IMR-90 (cell line): ENCODE measurements at regions not wholly inside any gene's neighbourhood (a gene's known extent, or its start where the extent isn't known, plus 50 kb on each side); places are given as distances from the start of the nearest gene placed in this dataset.
A peak's percentile ranks its signal among the peaks of the same experiment; 100 is the strongest.

Experiments
- ATAC-seq: fragments of 200-7000 bp; cut with Tn5 transposase; 2 replicates; pipeline ENCODE4 v1.9.1; 2020; ENCODE audit warnings: low read depth, mild to moderate bottlenecking, moderate library complexity
- BruUV-seq: library from RNA; stranded (reverse); fragments of 400-500 nt; replicated peaks from 2 replicates; lab custom pipeline; 2021; lab: Mats Ljungman, UMichigan
- CTCF ChIA-PET: fragments of 300-600 bp; formaldehyde crosslinking; extraction: SDS; loops from one replicate; lab custom pipeline; 2021; ENCODE audit warnings: antibody characterized with exemption; lab: Yijun Ruan, JAX
- POLR2A ChIA-PET: fragments of 300-600 bp; sonication (Branson Sonifier 250); formaldehyde crosslinking; loops from one replicate; lab custom pipeline; 2022; ENCODE audit warnings: antibody characterized with exemption; ENCODE audit not compliant: unreplicated experiment; lab: Charles Lee
- DNase-seq: peaks from one replicate; pipeline ENCODE4 v3.0.0; 2013
- H2AFZ ChIP-seq: replicated peaks from 2 replicates; pipeline ENCODE3; 2013; ENCODE audit warnings: low read length, mild to moderate bottlenecking; ENCODE audit not compliant: poor library complexity
- H2AK5ac ChIP-seq: 2 replicates; pipeline ENCODE4 v1.6.1; 2013; ENCODE audit warnings: low read depth, low read length, inconsistent platforms
- H2AK9ac ChIP-seq: replicated peaks from 2 replicates; pipeline ENCODE3; 2013; ENCODE audit warnings: mild to moderate bottlenecking, low read depth, low read length, moderate library complexity; ENCODE audit not compliant: poor library complexity
- H2BK120ac ChIP-seq: 2 replicates; pipeline ENCODE4 v1.6.1; 2013; ENCODE audit warnings: low read depth, low read length, inconsistent platforms
- H2BK15ac ChIP-seq: 3 replicates; pipeline ENCODE4 v1.6.1; 2013; ENCODE audit warnings: low read depth, low read length, inconsistent platforms
- H2BK20ac ChIP-seq: 2 replicates; pipeline ENCODE4 v1.6.1; 2013; ENCODE audit warnings: low read depth, mild to moderate bottlenecking, inconsistent platforms, low read length, moderate library complexity
- H2BK5ac ChIP-seq: 2 replicates; pipeline ENCODE4 v1.6.1; 2013; ENCODE audit warnings: mild to moderate bottlenecking, low read depth, low read length, inconsistent platforms; ENCODE audit not compliant: poor library complexity, severe bottlenecking
- H3K14ac ChIP-seq: replicated peaks from 2 replicates; pipeline ENCODE4 v1.6.1; 2013; ENCODE audit warnings: low read depth, low read length, inconsistent platforms
- H3K18ac ChIP-seq: 2 replicates; pipeline ENCODE4 v1.6.1; 2013; ENCODE audit warnings: low read depth, low read length, control low read depth
- H3K23ac ChIP-seq: 2 replicates; pipeline ENCODE4 v1.6.1; 2013; ENCODE audit warnings: low read depth, low read length, inconsistent platforms
- H3K27ac ChIP-seq: 2 replicates; pipeline ENCODE4 v1.5.1; 2013; ENCODE audit warnings: mild to moderate bottlenecking, control low read depth, low read length; ENCODE audit not compliant: insufficient read depth
- H3K27me3 ChIP-seq: 2 replicates; pipeline ENCODE4 v1.6.1; 2013; ENCODE audit warnings: low read length; ENCODE audit not compliant: control insufficient read depth, insufficient read depth
- H3K36me3 ChIP-seq: 2 replicates; pipeline ENCODE4 v1.6.1; 2013; ENCODE audit warnings: low read length, mixed read lengths; ENCODE audit not compliant: control insufficient read depth, insufficient read depth
- H3K4ac ChIP-seq: 2 replicates; pipeline ENCODE4 v1.6.1; 2013; ENCODE audit warnings: low read depth, low read length, inconsistent platforms
- H3K4me1 ChIP-seq: 2 replicates; pipeline ENCODE4 v1.6.1; 2013; ENCODE audit warnings: low read length, mixed read lengths; ENCODE audit not compliant: control insufficient read depth, insufficient read depth
- H3K4me2 ChIP-seq: 2 replicates; pipeline ENCODE4 v1.6.1; 2013; ENCODE audit warnings: low read depth, mild to moderate bottlenecking, control low read depth, low read length, moderate library complexity
- H3K4me3 ChIP-seq: 2 replicates; pipeline ENCODE4 v1.5.1; 2013; ENCODE audit warnings: low read depth, mild to moderate bottlenecking, control low read depth, low read length, moderate library complexity; ENCODE audit not compliant: insufficient read depth
- H3K56ac ChIP-seq: 2 replicates; pipeline ENCODE4 v1.6.1; 2013; ENCODE audit warnings: low read length, inconsistent platforms; ENCODE audit not compliant: insufficient read depth; ENCODE audit errors: extremely low read depth
- H3K79me1 ChIP-seq, 2 experiments: 2 replicates each; pipeline ENCODE4 v1.6.1; 2013; ENCODE audit warnings: low read length in 2 of 2, inconsistent platforms in 1 of 2, low read depth in 1 of 2
- H3K9ac ChIP-seq: 2 replicates; pipeline ENCODE4 v1.6.1; 2013; ENCODE audit warnings: low read depth, low read length, control low read depth
- H3K9me1 ChIP-seq: 2 replicates; pipeline ENCODE4 v1.6.1; 2013; ENCODE audit warnings: low read length, inconsistent platforms; ENCODE audit not compliant: insufficient read depth
- H3K9me3 ChIP-seq: 2 replicates; pipeline ENCODE4 v1.6.1; 2013; ENCODE audit warnings: low read length; ENCODE audit not compliant: control insufficient read depth, insufficient read depth
- H4K20me1 ChIP-seq: 2 replicates; pipeline ENCODE4 v1.6.1; 2013; ENCODE audit warnings: low read length, inconsistent platforms; ENCODE audit not compliant: insufficient read depth
- H4K5ac ChIP-seq: 2 replicates; pipeline ENCODE4 v1.6.1; 2013; ENCODE audit warnings: mild to moderate bottlenecking, low read depth, low read length, control low read depth
- H4K8ac ChIP-seq, 2 experiments: 2 replicates each; pipeline ENCODE4 v1.6.1; 2013; ENCODE audit warnings: low read depth in 2 of 2, low read length in 2 of 2, control low read depth in 1 of 2, inconsistent platforms in 1 of 2
- H4K91ac ChIP-seq: 2 replicates; pipeline ENCODE4 v1.6.1; 2013; ENCODE audit warnings: low read depth, low read length, inconsistent platforms; ENCODE audit not compliant: insufficient read depth
- BHLHE40 ChIP-seq: fragments of 150-350 bp; IDR thresholded peaks from 2 replicates; pipeline ENCODE4 v1.6.1; 2016; ENCODE audit warnings: mild to moderate bottlenecking, low read depth, low read length
- CHD1 ChIP-seq: IDR thresholded peaks from 2 replicates; pipeline ENCODE4 v1.6.1; 2012; ENCODE audit warnings: low read depth, low read length, improper control_type of control experiment
- CTCF ChIP-seq: conservative IDR thresholded peaks from 2 replicates; pipeline ENCODE4 v1.5.1; 2012; ENCODE audit warnings: mild to moderate bottlenecking, low read depth, low read length, improper control_type of control experiment
- MAZ ChIP-seq: IDR thresholded peaks from 2 replicates; pipeline ENCODE4 v1.6.1; 2012; ENCODE audit warnings: low read depth, mild to moderate bottlenecking, low read length, improper control_type of control experiment, moderate library complexity, borderline replicate concordance
- RCOR1 ChIP-seq: IDR thresholded peaks from 2 replicates; pipeline ENCODE4 v1.6.1; 2012; ENCODE audit warnings: mild to moderate bottlenecking, low read length, improper control_type of control experiment; ENCODE audit not compliant: insufficient replicate concordance
- RFX5 ChIP-seq: IDR thresholded peaks from 2 replicates; pipeline ENCODE4 v1.8.0; 2012; ENCODE audit warnings: low read depth, mild to moderate bottlenecking, low read length, moderate library complexity
- WGBS, 2 experiments: methylation state at CpG; one replicate each; pipeline versions ENCODE4 v1.1.5 to v1.1.7; 2013; ENCODE audit warnings: missing lambda C conversion rate in 2 of 2; ENCODE audit not compliant: insufficient read length in 1 of 2; ENCODE audit errors: extremely low coverage in 2 of 2; 5-methylcytosine and 5-hydroxymethylcytosine counted together
- dilution Hi-C: fragments of 300-500 bp; cut with HindIII; formaldehyde crosslinking; loops from one replicate; pipeline ENCODE4 v1.14.3; 2018; ENCODE audit warnings: low sequenced_read_pairs; ENCODE audit not compliant: unreplicated experiment
- in situ Hi-C: fragments of 300-500 bp; cut with MboI; formaldehyde crosslinking; loops from 3 replicates; pipeline ENCODE4 v1.14.3; 2019; ENCODE audit warnings: low sequenced_read_pairs, inconsistent platforms, mixed read lengths
- intact Hi-C: fragments of 100-400 bp; cut with micrococcal nuclease; formaldehyde crosslinking; loops from 2 replicates; pipeline ENCODE4 v1.10.0; 2022

- CTCF ChIA-PET = no interaction called here
- no TSS peak for BruUV-seq
These were observed 1560.6 kb downstream of the STIM2 start for GRCh38 chr4:28421221-28421620.

More at GRCh38 chr4:28421221-28421620, 1560.6 kb downstream of the STIM2 start:
- H3K4ac ChIP-seq = no peak overlapping the region
- no peaks in the 10 kb centered on the region for H4K20me1 ChIP-seq
- no peak overlapping the region for H2BK15ac ChIP-seq
- in situ Hi-C loops (no loop called here), intact Hi-C loops (no loop called here), dilution Hi-C loops (no loop called here)
- H4K91ac ChIP-seq = no peak overlapping the region
- no peak overlapping the region for H4K8ac ChIP-seq
- no peak overlapping the region for H3K14ac ChIP-seq
- no peak overlapping the region for H3K4me2 ChIP-seq
- no peak overlapping the region for H3K18ac ChIP-seq
- H2AK5ac ChIP-seq = no peak overlapping the region
- no peaks in the 10 kb centered on the region for H3K27me3 ChIP-seq
- no peak overlapping the region for H3K56ac ChIP-seq
- H2AK9ac ChIP-seq = no peak overlapping the region
- peak; percentile 5 for DNase-seq
- POLR2A ChIA-PET = no interaction called here
- no peaks in the 10 kb centered on the region for H3K36me3 ChIP-seq
- no peak overlapping the region for H3K23ac ChIP-seq
- H2AFZ ChIP-seq = no peak overlapping the region
- H2BK5ac ChIP-seq = no peak overlapping the region
- H3K27ac ChIP-seq = no peak overlapping the region
- no peak for ATAC-seq
- no peaks in the 10 kb centered on the region for H3K4me1 ChIP-seq
- no peak overlapping the region for H2BK20ac ChIP-seq
- H4K5ac ChIP-seq = no peak overlapping the region
- no peak overlapping the region for H2BK120ac ChIP-seq
- no peaks in the 10 kb centered on the region for H3K9me1 ChIP-seq
- no peak overlapping the region for H3K4me3 ChIP-seq
- WGBS, 2 experiments = no CpG with 5 or more reads among the region's 1 CpG
- H3K79me1 ChIP-seq = no peaks in the 10 kb centered on the region
- TF ChIP-seq RFX5 (no peak), CHD1 (no peak), MAZ (no peak), BHLHE40 (no peak), CTCF (no peak), RCOR1 (no peak)
- H3K9ac ChIP-seq = no peak overlapping the region
- no peaks in the 10 kb centered on the region for H3K9me3 ChIP-seq
